ENCODE measurements at regions not wholly inside any gene's neighbourhood (a gene's known extent, or its start where the extent isn't known, plus 50 kb on each side); places are given as distances from the start of the nearest gene placed in this dataset.

DNA sequence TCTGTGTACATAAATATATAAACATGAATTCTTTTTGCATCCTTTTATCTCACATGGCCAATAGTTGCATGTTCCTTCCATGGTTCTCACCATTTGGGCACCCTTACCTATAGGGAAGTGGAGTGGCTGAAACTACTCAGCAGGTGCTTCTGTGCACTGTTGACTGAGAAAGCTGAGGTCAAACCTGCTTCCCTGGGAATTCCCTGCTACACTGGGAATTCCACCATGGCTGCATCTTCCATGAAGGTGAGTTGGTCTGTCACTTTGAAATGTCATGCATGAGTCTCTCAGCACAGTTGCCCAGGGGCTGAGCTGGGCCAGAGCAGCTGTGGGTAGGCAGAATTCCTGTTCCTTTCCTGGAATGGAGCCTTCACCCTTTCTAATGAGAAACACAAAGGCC is 193.8 kb upstream of the PRSS16 start:
- no peak for DNase-seq

- no peak for DNase-seq
Measured at GRCh38 chr6:27056615-27057014, 190.9 kb upstream of the PRSS16 start.

- peak; percentile 95 for DNase-seq
Measured at GRCh38 chr6:27059621-27060425, 187.7 kb upstream of the PRSS16 start.

- no peak for DNase-seq
Measured at GRCh38 chr6:27061235-27061993, 186.1 kb upstream of the PRSS16 start.

- DNase-seq, result no peak
Measured at GRCh38 chr6:27062755-27063154, 184.7 kb upstream of the PRSS16 start.

DNA sequence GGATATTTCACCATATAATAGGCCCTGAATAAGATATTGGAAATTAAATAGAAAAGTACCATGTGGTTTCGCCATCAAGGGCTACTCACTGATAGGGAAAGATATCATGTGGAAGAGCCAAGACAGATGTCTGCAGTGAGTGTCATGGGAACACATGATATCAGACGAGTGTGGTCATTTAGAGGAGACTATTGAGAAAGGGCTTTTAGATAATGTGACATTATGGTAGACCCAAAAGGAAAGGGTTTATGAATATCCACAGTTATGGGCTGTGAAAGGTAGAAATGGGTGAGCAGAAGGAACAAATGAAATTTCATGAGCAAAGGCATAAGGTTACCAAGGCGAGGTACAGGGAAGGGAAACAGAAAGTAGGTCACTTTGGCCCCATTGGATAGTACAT is 182.3 kb upstream of the PRSS16 start:
- DNase-seq, result no peak

DNA sequence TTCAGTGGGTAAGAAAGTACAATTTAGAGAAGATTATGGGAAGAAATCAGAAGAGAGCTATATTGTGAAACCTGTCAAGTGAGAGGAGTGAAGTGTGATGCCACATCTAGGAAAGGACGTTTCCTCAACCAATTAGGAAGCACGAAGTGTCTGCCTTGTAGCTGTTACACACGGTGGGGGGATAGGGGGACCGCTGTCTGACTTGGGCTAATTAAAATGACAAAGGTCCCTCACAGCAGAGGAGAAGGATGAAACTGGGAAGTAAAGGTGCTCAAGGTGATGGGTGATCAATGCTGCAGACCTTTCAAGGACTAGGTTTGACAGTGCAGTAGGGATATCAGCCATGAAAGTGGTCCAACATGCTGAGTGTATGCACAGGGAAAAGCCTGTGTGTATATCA is 181.1 kb upstream of the PRSS16 start:
- DNase-seq, result no peak

DNA sequence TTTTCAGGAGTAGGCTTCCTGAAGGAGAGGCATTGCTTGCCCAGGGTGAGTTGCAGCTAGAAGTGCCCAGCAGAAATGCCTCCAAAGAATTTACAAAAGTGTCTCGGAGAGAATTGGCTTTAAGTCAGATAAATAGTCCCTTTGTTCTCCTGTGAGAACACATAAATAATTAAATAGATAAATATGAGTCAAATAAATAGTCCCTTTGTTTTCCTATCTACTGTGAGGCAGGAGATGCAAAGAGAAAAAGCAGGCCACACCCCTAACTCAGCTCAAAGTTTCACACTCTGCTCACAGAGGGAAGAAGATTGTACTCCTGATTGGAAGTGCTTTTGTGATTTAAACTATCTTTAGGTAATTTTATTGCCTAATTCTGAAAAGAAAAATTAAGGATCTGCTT is 180.7 kb upstream of the PRSS16 start:
- DNase-seq, result no peak

- no peak for DNase-seq
Measured at GRCh38 chr6:27073441-27073840, 174.1 kb upstream of the PRSS16 start.

- no peak for DNase-seq
Measured at GRCh38 chr6:27076116-27076515, 171.4 kb upstream of the PRSS16 start.

DNA sequence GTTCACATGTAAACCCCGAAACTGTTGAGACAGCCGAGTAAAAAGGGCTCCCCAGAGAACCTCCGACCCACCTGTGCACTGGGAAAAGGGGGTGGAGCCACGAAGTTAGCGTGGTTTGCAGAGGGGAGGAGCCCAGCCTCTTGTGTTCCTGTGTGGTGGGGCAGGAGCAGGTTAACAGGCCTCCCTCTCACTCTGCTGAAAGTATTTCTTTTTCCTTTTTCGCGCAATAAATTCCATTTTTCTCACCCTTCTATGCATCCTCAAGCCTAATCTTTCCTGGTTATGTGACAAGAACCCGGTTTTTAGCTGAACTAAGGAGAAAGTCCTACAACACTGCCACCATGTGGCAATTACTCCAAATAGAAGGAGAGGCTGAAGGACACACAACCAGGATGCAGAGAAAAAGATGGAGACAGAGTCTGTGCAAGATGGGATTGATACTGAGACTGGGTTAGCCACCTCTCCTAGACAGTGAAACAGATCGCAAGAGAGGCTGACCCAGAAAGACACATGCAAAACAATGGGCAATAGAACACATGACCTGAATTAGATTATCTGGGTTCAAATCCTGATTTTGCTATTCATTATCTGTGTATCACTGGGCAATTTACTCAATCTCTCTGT is 168.7 kb upstream of the PRSS16 start:
- peak; percentile 90 for DNase-seq

- no peak for DNase-seq
Measured at GRCh38 chr6:27081188-27081587, 166.3 kb upstream of the PRSS16 start.

DNA sequence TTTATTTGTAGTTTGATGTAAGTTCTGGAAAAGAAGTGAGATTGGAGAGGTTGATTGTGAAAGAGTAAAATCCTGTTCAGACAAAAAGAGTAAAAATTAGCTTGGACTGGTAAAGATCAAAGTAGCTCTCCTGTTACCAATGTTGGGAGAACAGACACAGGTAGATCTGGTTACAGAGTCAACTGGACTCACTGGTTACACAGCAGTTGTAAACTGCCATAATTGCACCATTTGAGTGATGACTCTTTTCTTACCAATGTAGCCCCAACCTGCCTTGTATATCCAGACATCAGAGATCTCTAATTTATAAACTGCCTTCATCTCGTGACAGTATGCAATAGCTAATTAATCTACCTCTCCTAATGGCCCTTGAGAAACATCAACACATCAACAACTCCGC is 165.6 kb upstream of the PRSS16 start:
- no peak for DNase-seq

- no peak for DNase-seq
Measured at GRCh38 chr6:27088068-27088467, 159.4 kb upstream of the PRSS16 start.

DNA sequence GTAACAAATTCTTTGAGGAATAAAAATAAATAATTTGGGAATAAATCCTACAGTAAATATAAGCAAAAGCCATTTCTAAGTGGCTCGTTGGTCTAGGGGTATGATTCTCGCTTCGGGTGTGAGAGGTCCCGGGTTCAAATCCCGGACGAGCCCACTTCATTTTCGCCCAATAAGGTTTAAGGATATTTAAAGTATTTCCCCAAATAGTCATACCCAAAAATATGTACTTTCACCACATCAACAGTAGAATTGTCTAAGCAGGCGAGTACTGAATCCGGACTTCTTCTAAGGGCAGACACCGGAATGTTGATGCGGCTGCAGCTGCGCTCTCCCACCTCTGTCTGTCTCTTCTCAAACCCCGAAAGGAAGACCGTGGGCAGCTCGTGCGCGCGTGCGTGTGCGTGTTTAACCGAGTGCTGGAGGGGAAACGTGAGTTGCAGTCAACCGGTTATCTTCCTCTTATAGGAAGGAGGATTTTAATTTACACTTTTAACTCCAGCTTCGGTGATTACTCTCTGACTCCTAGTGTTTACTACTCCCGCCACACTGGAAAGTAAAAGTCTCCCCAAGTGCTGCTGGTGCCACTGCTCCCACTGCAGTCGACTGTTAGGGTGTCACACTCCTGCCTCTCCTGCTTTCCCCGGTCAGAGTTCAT is 155.7 kb upstream of the PRSS16 start:
- peak; percentile 67 for DNase-seq

DNA sequence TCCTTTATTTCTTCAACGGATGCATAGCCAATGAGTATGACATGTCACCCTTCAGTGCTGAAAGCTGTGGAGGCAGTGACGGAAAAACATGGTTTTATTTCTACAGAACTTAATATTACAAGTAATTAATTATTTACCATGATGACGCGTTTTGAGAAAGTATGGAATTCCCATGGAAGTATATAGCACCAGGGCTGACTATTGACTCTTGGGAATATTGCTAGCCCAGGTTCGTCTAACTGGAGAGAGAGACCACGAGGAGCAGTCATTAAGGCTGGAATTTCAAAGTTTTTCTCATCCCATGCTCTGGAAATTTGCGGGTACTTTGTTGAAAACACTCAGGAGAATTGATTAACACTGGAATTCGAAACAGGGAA is 155.2 kb upstream of the PRSS16 start:
- DNase-seq, result no peak

DNA sequence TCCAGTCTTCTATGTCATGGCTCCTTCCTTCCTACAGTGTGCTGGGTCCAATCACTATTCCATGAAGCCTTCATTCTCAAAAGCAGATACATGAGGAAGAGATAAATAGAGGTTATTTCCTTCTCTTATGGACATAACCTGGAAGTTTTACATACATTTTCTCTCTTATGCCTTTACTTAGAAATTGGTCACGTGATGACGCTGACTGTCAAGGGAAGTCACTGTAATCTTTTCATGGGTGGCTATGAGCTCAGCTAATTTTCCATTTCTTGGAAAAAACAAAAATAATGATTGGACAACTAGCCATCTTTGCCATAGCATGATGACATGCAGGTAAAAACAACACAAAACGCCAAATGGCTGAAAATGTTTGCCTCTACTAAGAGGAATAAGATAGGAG is 151.6 kb upstream of the PRSS16 start:
- DNase-seq, result no peak

GRCh38 chr6:27096834-27097511 is 150.5 kb upstream of the PRSS16 start:
- no peak for DNase-seq

DNA sequence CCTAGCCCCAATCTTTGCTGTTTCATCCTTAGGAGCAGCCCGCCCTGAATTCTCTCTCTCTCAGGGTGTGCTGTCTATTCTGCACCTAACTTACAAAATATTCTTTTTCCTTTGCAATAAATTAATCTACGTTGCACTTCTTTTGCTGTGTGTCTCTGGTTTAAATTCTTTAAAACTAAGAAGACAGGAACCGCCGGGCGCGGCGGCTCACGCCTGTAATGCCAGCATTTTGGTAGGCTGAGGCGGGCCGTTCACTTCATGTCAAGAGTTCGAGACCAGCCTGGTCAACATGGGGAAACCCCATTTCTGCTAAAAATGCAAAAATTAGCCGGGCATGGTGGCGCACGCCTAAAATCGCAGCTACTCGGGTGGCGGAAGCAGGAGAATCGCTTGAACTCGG is 148.5 kb upstream of the PRSS16 start:
- no peak for DNase-seq

DNA sequence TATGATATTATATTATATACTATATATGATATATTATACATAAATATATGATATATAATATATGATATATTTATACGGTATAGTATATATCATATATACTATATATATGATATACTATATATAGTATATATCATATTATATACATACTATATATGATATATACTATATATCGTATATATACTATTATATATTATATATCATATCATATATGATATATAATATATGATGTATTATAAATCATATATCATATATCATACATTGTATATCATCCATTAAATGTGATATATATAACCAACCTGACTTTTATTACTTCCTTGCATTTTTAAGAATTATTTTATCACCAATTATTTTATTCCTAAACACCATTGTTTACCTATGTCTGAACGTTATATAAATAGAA is 146.6 kb upstream of the PRSS16 start:
- no peak for DNase-seq

GRCh38 chr6:27101824-27102223 is 145.7 kb upstream of the PRSS16 start:
- DNase-seq, result no peak

DNA sequence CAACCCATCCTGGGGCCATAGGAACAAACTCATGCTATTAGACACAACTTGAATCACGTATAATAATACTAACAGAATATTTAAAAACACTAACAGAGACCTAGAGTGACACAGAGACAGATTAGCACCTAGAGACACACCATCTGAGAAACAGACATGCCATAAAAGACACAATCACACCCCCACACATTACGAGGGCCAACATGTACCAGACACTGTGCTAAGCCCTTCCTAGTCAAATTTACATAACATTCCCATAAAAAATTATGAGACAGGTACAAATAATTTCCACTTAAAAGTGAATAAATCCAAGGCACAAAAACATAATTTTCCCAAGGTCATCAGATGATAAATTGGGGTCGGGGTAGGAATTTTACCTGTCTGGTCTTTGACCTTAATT is 141.1 kb upstream of the PRSS16 start:
- DNase-seq, result no peak

DNA sequence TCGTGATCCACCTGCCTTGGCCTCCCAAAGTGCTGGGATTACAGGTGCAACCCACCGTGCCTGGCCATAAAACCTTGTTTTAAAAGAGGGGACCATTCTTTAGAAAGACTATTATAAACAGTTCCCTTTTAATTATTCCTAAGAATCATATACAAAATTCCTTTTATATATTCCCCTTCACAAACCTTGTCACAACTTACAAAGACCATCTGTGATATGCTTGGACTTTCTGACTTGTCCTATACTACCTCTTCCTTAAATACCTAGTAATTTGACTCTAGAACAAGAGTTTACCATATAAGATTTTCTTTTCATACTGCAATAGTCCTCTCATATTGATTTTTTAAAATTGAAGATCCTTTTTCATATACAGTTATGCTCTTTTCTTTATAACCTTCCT is 135.8 kb upstream of the PRSS16 start:
- no peak for DNase-seq

Measured in SHP77 treated with DMSO at 0.1 percent for 48 hours (cell line).